Stomach (tissue), 4 donors: ENCODE measurements at regions not wholly inside any gene's neighbourhood (a gene's known extent, or its start where the extent isn't known, plus 50 kb on each side); places are given as distances from the start of the nearest gene placed in this dataset.
"Not testable (repeated sequence)": the region's sequence is repeated elsewhere in the genome, so short reads cannot be mapped to it uniquely, and the experiment has no call there.

Experiments
- EP300 ChIP-seq: sonication (generic); formaldehyde crosslinking; IDR thresholded peaks from one replicate; pipeline ENCODE4 v1.6.1; 2017; ENCODE audit warnings: antibody characterized with exemption
- POLR2A ChIP-seq, 4 donors: fragments of 450-650 bp; IDR thresholded peaks; one replicate each; pipeline ENCODE4 v1.6.1; 2016; ENCODE audit warnings: antibody characterized with exemption in 4 of 4, control low read depth in 2 of 4, mild to moderate bottlenecking in 1 of 4, moderate library complexity in 1 of 4
- POLR2AphosphoS5 ChIP-seq, 3 donors: sonication (generic); formaldehyde crosslinking; IDR thresholded peaks; one replicate each; pipeline ENCODE4 v1.6.1; 2016; ENCODE audit warnings: antibody characterized with exemption in 3 of 3
- TF ChIP-seq, protein P1 (sequence below), 7 experiments: fragments of 450-650 bp in 4 of 7; fragments of 200-600 bp in 3 of 7; sonication (generic) in 3 of 7; IDR thresholded peaks; one replicate each; pipeline ENCODE4 v1.5.1; 2016 to 2019; ENCODE audit warnings: antibody characterized with exemption in 7 of 7, control low read depth in 2 of 7, mild to moderate bottlenecking in 1 of 7

DNA sequence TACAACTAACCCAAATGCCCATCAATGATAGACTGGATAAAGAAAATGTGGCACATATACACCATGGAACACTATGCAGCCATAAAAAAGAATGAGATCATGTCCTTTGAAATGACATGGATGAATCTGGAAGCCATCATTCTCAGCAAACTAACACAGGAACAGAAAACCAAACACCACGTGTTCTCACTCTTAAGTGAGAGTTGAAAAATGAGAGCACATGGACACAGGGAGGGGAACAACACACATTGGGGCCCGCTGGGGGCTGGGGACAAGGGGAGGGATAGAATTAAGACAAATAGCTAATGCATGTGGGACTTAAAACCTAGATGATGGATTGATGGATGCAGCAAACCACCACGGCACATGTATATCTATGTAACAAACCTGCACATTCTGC, 764.7 kb upstream of the STXBP6 start:
- TF ChIP-seq, protein P1, sequence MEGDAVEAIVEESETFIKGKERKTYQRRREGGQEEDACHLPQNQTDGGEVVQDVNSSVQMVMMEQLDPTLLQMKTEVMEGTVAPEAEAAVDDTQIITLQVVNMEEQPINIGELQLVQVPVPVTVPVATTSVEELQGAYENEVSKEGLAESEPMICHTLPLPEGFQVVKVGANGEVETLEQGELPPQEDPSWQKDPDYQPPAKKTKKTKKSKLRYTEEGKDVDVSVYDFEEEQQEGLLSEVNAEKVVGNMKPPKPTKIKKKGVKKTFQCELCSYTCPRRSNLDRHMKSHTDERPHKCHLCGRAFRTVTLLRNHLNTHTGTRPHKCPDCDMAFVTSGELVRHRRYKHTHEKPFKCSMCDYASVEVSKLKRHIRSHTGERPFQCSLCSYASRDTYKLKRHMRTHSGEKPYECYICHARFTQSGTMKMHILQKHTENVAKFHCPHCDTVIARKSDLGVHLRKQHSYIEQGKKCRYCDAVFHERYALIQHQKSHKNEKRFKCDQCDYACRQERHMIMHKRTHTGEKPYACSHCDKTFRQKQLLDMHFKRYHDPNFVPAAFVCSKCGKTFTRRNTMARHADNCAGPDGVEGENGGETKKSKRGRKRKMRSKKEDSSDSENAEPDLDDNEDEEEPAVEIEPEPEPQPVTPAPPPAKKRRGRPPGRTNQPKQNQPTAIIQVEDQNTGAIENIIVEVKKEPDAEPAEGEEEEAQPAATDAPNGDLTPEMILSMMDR (IDR thresholded peaks at IDR 0.05) = not testable (repeated sequence)
- TF ChIP-seq POLR2AphosphoS5 (IDR thresholded peaks at IDR 0.05); POLR2A (IDR thresholded peaks at IDR 0.05); EP300: not testable (repeated sequence)
